ENCODE measurements at regions not wholly inside any gene's neighbourhood (a gene's known extent, or its start where the extent isn't known, plus 50 kb on each side); places are given as distances from the start of the nearest gene placed in this dataset.
"Not testable (repeated sequence)": the region's sequence is repeated elsewhere in the genome, so short reads cannot be mapped to it uniquely, and the experiment has no call there.

DNA sequence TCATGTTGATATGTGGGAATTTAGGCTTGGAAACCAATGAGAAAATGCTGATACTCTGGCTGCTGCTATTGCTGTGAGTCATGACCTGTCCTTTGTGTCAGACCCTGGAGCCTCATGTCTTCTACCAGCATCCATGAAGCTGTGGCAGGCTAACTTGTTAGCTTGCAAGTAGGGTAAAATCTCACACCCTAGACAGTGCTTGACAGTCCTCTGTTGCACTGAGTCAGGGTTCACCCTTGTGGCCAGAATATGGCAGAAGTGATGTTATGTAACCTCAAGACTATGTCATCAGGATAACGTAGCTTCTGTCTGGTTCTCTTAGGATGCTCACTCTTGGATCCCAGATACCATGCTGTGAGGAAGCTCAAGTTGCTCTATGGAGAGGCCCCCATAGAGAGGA is 110.8 kb downstream of the LHX2 start:
- Histone ChIP-seq H3K27ac (no peak overlapping the region), H3K9me3 (peaks cover 0 to 8% of the 10 kb centered on the region in 2 donors), H3K36me3 (no peaks in the 10 kb centered on the region), H3K27me3 (no peaks in the 10 kb centered on the region), H3K4me3 (no peak overlapping the region), H3K4me1 (no peaks in the 10 kb centered on the region)
- in situ Hi-C loops (cut with MboI; ENCODE audit: low pct_ligation_motif_present in 1 of 4, low pct_unique_long_range_greater_than_20kb in 1 of 4, low sequenced_read_pairs in 3 of 4): loop anchor here in 1 of 4 donors (10.0 kb wide), 1 partner anchor 192 kb away; no protein-coding TSS in a partner anchor
- DNase-seq: no peak
- 71% methylated on average over 1 of the region's 1 CpG; no CpG with 5 or more reads in 1 of the 2 donors for WGBS, 2 donors (ENCODE audit: low coverage in 1 of 2)
- intact Hi-C loops (cut with DNase I; ENCODE audit: low total_unique reads): no loop called here
- TF ChIP-seq POLR2A (IDR thresholded peaks at IDR 0.05) (no peak), POLR2AphosphoS5 (IDR thresholded peaks at IDR 0.05) (no peak), EP300 (IDR thresholded peaks at IDR 0.05; ENCODE audit: low read depth) (no peak)
- TF ChIP-seq, protein P1, sequence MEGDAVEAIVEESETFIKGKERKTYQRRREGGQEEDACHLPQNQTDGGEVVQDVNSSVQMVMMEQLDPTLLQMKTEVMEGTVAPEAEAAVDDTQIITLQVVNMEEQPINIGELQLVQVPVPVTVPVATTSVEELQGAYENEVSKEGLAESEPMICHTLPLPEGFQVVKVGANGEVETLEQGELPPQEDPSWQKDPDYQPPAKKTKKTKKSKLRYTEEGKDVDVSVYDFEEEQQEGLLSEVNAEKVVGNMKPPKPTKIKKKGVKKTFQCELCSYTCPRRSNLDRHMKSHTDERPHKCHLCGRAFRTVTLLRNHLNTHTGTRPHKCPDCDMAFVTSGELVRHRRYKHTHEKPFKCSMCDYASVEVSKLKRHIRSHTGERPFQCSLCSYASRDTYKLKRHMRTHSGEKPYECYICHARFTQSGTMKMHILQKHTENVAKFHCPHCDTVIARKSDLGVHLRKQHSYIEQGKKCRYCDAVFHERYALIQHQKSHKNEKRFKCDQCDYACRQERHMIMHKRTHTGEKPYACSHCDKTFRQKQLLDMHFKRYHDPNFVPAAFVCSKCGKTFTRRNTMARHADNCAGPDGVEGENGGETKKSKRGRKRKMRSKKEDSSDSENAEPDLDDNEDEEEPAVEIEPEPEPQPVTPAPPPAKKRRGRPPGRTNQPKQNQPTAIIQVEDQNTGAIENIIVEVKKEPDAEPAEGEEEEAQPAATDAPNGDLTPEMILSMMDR (IDR thresholded peaks at IDR 0.05): no peak

DNA sequence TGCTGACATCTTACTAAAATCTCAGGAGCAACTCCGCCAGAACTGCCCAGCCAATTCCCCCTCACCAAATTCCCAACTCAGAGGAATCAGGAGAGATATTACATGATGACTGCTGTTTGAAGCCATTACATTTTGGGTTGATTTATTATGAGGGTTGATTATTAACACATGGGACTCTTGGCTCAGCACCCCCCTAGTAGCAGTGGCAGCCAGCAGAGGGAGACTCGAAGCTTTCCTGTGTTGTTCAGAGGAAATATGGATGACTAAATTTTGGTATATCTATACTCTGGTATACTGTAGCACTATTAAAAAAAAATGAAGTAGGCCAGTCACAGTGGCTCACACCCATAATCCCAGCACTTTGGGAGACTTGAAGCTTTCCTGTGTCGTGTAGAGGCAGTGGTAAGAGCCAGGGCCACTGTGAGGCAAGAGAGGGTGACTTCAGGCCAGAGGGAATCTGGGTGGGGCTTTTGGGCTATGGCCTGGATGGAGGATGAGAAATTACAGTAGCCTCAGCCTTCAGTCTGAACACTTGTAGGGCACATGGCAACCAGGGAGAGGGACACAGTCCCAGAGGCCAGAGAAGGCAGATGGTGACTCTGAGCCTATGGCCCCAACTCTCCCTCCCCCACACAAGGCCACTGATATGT is 111.4 kb downstream of the LHX2 start:
- 60 to 66% methylated on average over 1 to 3 of the region's 3 CpGs for WGBS, 2 donors (ENCODE audit: low coverage in 1 of 2)

DNA sequence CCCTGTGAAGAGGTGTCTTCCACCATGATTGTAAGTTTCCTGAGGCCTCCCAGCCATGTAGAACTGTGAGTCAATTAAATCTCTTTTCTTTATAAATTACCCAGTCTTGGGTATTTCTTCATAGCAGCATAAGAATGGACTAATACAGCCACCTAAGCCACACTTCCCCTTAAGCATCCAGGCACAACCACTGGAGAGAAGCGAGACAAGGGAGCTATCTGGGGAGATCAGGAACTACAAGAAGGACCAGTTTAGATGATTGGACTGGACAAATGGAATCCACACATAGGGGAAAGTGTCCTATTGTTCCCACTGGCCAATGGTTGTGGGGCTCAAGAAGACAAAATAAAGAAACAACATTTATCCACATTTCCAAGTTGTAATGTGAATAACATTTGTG is 112.1 kb downstream of the LHX2 start:
- intact Hi-C loops (cut with DNase I; ENCODE audit: low total_unique reads): not testable (repeated sequence)

More for the DNA sequence above, 111.4 kb downstream of the LHX2 start:
- in situ Hi-C loops (cut with MboI; ENCODE audit: low pct_ligation_motif_present in 1 of 4, low pct_unique_long_range_greater_than_20kb in 1 of 4, low sequenced_read_pairs in 3 of 4): loop anchor here in 1 of 4 donors (10.0 kb wide), 1 partner anchor 192 kb away; no protein-coding TSS in a partner anchor
- Histone ChIP-seq H3K4me1 (no peaks in the 10 kb centered on the region), H3K36me3 (no peaks in the 10 kb centered on the region), H3K4me3 (no peak overlapping the region), H3K9me3 (peaks cover 0 to 8% of the 10 kb centered on the region in 2 donors), H3K27ac (no peak overlapping the region), H3K27me3 (no peaks in the 10 kb centered on the region)
- no peak for DNase-seq
- TF ChIP-seq EP300 (IDR thresholded peaks at IDR 0.05; ENCODE audit: low read depth) (no peak), POLR2AphosphoS5 (IDR thresholded peaks at IDR 0.05) (no peak), POLR2A (IDR thresholded peaks at IDR 0.05) (no peak)
- TF ChIP-seq, protein P1 (IDR thresholded peaks at IDR 0.05): no peak
- intact Hi-C loops (cut with DNase I; ENCODE audit: low total_unique reads): no loop called here

DNA sequence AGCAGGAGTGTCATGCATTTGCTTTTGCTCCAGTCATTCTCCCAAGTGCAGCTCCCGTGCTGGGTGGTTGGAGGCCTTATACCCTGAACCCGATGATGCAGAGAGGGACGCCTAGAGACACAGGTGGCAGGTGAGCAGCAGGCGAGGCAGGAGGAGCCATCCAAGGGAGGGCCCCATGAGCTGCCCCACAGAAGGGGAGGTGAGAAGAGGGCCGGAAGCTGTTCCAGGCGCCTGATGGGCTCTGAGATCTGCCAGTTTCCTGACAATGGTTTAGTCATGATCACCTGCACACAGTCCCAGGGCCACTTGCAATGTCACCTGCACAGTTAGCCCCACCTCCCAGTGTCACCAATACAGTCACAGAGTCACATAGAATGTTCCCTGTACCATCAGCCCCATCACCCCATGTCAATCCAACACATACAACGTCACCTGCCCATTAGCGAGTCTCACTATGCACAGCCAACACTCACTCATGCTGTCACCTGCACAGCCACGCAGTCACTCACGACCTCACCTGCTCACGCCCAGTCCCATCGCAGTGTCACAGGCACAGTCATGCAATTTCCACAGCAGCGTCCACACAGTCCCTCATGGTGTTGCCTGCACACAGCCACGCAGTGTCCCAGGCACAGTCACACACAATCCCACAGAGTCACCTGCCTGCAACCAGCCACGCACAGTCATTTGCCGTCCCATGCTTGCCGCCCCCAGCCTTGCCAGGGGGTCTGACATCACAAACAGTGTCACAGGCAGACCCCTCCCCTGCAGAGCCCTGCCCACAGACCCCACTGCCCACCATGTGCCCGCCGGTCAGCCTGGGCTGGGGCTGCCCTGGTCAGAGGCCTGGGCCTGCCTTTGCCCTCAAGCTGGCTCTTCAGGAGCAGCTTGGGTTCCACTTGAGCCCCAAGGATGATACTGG is 113.4 kb downstream of the LHX2 start:
- in situ Hi-C loops (cut with MboI; ENCODE audit: low pct_ligation_motif_present in 1 of 4, low pct_unique_long_range_greater_than_20kb in 1 of 4, low sequenced_read_pairs in 3 of 4): loop anchor here in 1 of 4 donors (10.0 kb wide), 1 partner anchor 190 kb away; no protein-coding TSS in a partner anchor

More for the DNA sequence above, 112.1 kb downstream of the LHX2 start:
- H3K4me1 ChIP-seq, H3K27ac ChIP-seq, H3K4me3 ChIP-seq, H3K9me3 ChIP-seq, DNase-seq, H3K36me3 ChIP-seq, H3K27me3 ChIP-seq: not testable (repeated sequence)
- 84 to 100% methylated on average over 1 of the region's 1 CpG for WGBS, 2 donors (ENCODE audit: low coverage in 1 of 2)
- in situ Hi-C loops (cut with MboI; ENCODE audit: low pct_ligation_motif_present in 1 of 4, low pct_unique_long_range_greater_than_20kb in 1 of 4, low sequenced_read_pairs in 3 of 4): loop anchor here in 1 of 4 donors (10.0 kb wide), 1 partner anchor 191 kb away; no protein-coding TSS in a partner anchor

GRCh38 chr9:124125651-124125977 is 114.0 kb downstream of the LHX2 start:
- intact Hi-C loops (cut with DNase I; ENCODE audit: low total_unique reads): no loop called here
- H3K4me1 ChIP-seq: no peaks in the 10 kb centered on the region

More for the DNA sequence above, 113.4 kb downstream of the LHX2 start:
- no peaks in the 10 kb centered on the region for H3K4me1 ChIP-seq
- H3K36me3 ChIP-seq: no peaks in the 10 kb centered on the region
- no peak for DNase-seq
- no peak overlapping the region for H3K4me3 ChIP-seq
- no peaks in the 10 kb centered on the region for H3K27me3 ChIP-seq
- peaks cover 0 to 8% of the 10 kb centered on the region in 2 donors for H3K9me3 ChIP-seq
- H3K27ac ChIP-seq: no peak overlapping the region
- 66 to 88% methylated on average over 3 to 18 of the region's 19 CpGs for WGBS, 2 donors (ENCODE audit: low coverage in 1 of 2)
- intact Hi-C loops (cut with DNase I; ENCODE audit: low total_unique reads): no loop called here
- TF ChIP-seq POLR2AphosphoS5 (IDR thresholded peaks at IDR 0.05): no peak

More at GRCh38 chr9:124125651-124125977, 114.0 kb downstream of the LHX2 start:
- no peaks in the 10 kb centered on the region for H3K36me3 ChIP-seq
- 67% methylated on average over 12 of the region's 12 CpGs; no CpG with 5 or more reads in 1 of the 2 donors for WGBS, 2 donors (ENCODE audit: low coverage in 1 of 2)
- TF ChIP-seq POLR2AphosphoS5 (IDR thresholded peaks at IDR 0.05) (no peak), POLR2A (IDR thresholded peaks at IDR 0.05) (no peak), EP300 (IDR thresholded peaks at IDR 0.05; ENCODE audit: low read depth) (no peak)
- TF ChIP-seq, protein P1 (IDR thresholded peaks at IDR 0.05): no peak
- H3K9me3 ChIP-seq: peaks cover 0 to 8% of the 10 kb centered on the region in 2 donors
- H3K27me3 ChIP-seq: no peaks in the 10 kb centered on the region
- no peak overlapping the region for H3K4me3 ChIP-seq
- DNase-seq: no peak
- no peak overlapping the region for H3K27ac ChIP-seq
- in situ Hi-C loops (cut with MboI; ENCODE audit: low pct_ligation_motif_present in 1 of 4, low pct_unique_long_range_greater_than_20kb in 1 of 4, low sequenced_read_pairs in 3 of 4): loop anchor here in 1 of 4 donors (10.0 kb wide), 1 partner anchor 189 kb away; no protein-coding TSS in a partner anchor
